CD4-positive, alpha-beta T cell treated with Interleukin-15 for 4 hours (primary cell): ENCODE measurements at regions not wholly inside any gene's neighbourhood (a gene's known extent, or its start where the extent isn't known, plus 50 kb on each side); places are given as distances from the start of the nearest gene placed in this dataset.
"Not testable (repeated sequence)": the region's sequence is repeated elsewhere in the genome, so short reads cannot be mapped to it uniquely, and the experiment has no call there.

Source experiments
- DNase-seq: peaks from one replicate; pipeline ENCODE4 v3.0.0-alpha.2; 2020; ENCODE audit warnings: low spot score

GRCh38 chr1:213783893-213784292 lies 203.9 kb upstream of the PROX1 start:
- DNase-seq: no peak

- no peak for DNase-seq
Observed at GRCh38 chr1:213786683-213787082, 201.1 kb upstream of the PROX1 start.

GRCh38 chr1:213790565-213790964 lies 197.2 kb upstream of the PROX1 start:
- no peak for DNase-seq

GRCh38 chr1:213793482-213794067 lies 194.2 kb upstream of the PROX1 start:
- no peak for DNase-seq

GRCh38 chr1:213796525-213796924 lies 191.2 kb upstream of the PROX1 start:
- DNase-seq: no peak

- not testable (repeated sequence) for DNase-seq
Observed at GRCh38 chr1:213808288-213808687, 179.5 kb upstream of the PROX1 start.

- no peak for DNase-seq
Observed at GRCh38 chr1:213817156-213817555, 170.6 kb upstream of the PROX1 start.

- DNase-seq: no peak
Observed at GRCh38 chr1:213820362-213821149, 167.2 kb upstream of the PROX1 start.

- no peak for DNase-seq
Observed at GRCh38 chr1:213821175-213821942, 166.4 kb upstream of the PROX1 start.

- no peak for DNase-seq
Observed at GRCh38 chr1:213821943-213822334, 165.8 kb upstream of the PROX1 start.

- DNase-seq: no peak
Observed at GRCh38 chr1:213826891-213827290, 160.9 kb upstream of the PROX1 start.

GRCh38 chr1:213828867-213829266 lies 158.9 kb upstream of the PROX1 start:
- DNase-seq: no peak

GRCh38 chr1:213829780-213830179 lies 158.0 kb upstream of the PROX1 start:
- DNase-seq: no peak

GRCh38 chr1:213830371-213830770 lies 157.4 kb upstream of the PROX1 start:
- DNase-seq: no peak

GRCh38 chr1:213840575-213840974 lies 147.2 kb upstream of the PROX1 start:
- DNase-seq: no peak

- no peak for DNase-seq
Observed at GRCh38 chr1:213844632-213845031, 143.1 kb upstream of the PROX1 start.

GRCh38 chr1:213852107-213852506 lies 135.7 kb upstream of the PROX1 start:
- peak; percentile 9 for DNase-seq

GRCh38 chr1:213858581-213858980 lies 129.2 kb upstream of the PROX1 start:
- no peak for DNase-seq

GRCh38 chr1:213861841-213862240 lies 125.9 kb upstream of the PROX1 start:
- DNase-seq: no peak

GRCh38 chr1:213864091-213864490 lies 123.7 kb upstream of the PROX1 start:
- DNase-seq: no peak

- DNase-seq: no peak
Observed at GRCh38 chr1:213868482-213868881, 119.3 kb upstream of the PROX1 start.

GRCh38 chr1:213871179-213871578 lies 116.6 kb upstream of the PROX1 start:
- no peak for DNase-seq

- DNase-seq: no peak
Observed at GRCh38 chr1:213874789-213875188, 113.0 kb upstream of the PROX1 start.
